H1 (cell line): ENCODE measurements at regions not wholly inside any gene's neighbourhood (a gene's known extent, or its start where the extent isn't known, plus 50 kb on each side); places are given as distances from the start of the nearest gene placed in this dataset.

ENCODE experiments used
- FOSL1 ChIP-seq: IDR thresholded peaks from 2 replicates; pipeline ENCODE4 v1.6.1; 2011; ENCODE audit warnings: mild to moderate bottlenecking, low read depth, low read length, moderate library complexity; ENCODE audit not compliant: insufficient read depth
- NRF1 ChIP-seq: IDR thresholded peaks from 2 replicates; pipeline ENCODE4 v1.6.1; 2011; ENCODE audit warnings: mild to moderate bottlenecking, low read depth, low read length, improper control_type of control experiment
- RAD21 ChIP-seq, 2 experiments: IDR thresholded peaks in 1 of 2; conservative IDR thresholded peaks in 1 of 2; 2 replicates each; pipeline ENCODE4 v1.6.1; 2011; ENCODE audit warnings: low read depth in 2 of 2, low read length in 2 of 2, improper control_type of control experiment in 1 of 2, inconsistent platforms in 1 of 2, mild to moderate bottlenecking in 1 of 2, moderate library complexity in 1 of 2
- USF2 ChIP-seq: IDR thresholded peaks from 2 replicates; pipeline ENCODE4 v1.6.1; 2011; ENCODE audit warnings: low read length, improper control_type of control experiment
- TF ChIP-seq, protein P1 (sequence below): IDR thresholded peaks from 2 replicates; pipeline ENCODE4 v1.6.1; 2012; ENCODE audit warnings: inconsistent platforms

- TF ChIP-seq USF2: no peak
- TF ChIP-seq FOSL1: no peak
- no peak for TF ChIP-seq RAD21 (IDR thresholded peaks at IDR 0.05 in 1 of 2, conservative IDR thresholded peaks at IDR 0.05 in 1 of 2; ENCODE audit: low read depth in 2 of 2, low read length in 2 of 2)
- no peak for TF ChIP-seq NRF1
- TF ChIP-seq, protein P1, sequence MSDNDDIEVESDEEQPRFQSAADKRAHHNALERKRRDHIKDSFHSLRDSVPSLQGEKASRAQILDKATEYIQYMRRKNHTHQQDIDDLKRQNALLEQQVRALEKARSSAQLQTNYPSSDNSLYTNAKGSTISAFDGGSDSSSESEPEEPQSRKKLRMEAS: no peak
Measured at GRCh38 chr14:101242442-101243385, 318.6 kb upstream of the DIO3 start (continued).
